NCI-H2196 (cell line): ENCODE measurements at regions not wholly inside any gene's neighbourhood (a gene's known extent, or its start where the extent isn't known, plus 50 kb on each side); places are given as distances from the start of the nearest gene placed in this dataset.
"Not testable (repeated sequence)": the region's sequence is repeated elsewhere in the genome, so short reads cannot be mapped to it uniquely, and the experiment has no call there.

Experiments used
- DNase-seq: peaks from one replicate; lab custom pipeline; 2025; ENCODE audit not compliant: unreplicated experiment; lab: John Stamatoyannopoulos, UW

DNA sequence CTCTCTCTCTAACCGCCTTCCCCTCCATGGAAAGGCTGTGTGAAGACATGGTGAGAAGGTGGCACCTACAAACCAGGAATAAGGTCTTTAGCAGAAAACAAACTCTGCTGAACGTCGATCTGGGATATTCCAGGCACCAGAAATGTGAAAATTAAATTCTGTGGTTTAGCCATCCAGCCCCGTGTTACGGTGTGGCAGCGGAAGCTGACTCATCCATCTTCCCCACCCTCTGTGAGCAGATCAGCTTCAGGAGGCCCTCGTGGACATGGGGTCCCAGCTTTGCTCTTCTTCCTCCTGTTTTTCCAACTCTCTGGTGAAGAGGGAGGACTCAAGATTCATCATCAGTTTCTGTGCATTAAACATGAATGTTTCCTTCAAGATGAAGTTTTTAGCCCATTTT is 1164.8 kb downstream of the RPIA start:
- DNase-seq, result not testable (repeated sequence)

DNA sequence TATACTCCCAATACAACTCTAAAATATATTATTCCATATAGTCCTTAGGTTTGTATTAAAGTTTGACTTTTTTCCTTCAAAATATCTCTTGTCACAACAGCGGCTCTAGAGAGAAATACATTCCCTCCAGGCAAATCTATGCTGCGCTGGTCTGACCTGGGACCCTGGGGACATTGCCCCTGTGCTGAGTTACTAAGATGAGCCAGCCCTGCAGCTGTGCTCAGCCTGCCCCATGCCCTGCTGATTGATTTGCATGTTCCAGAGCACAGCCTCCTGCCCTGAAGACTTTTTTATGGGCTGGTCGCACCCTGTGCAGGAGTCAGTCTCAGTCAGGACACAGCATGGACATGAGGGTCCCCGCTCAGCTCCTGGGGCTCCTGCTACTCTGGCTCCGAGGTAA is 1170.7 kb downstream of the RPIA start:
- DNase-seq, result not testable (repeated sequence)

DNA sequence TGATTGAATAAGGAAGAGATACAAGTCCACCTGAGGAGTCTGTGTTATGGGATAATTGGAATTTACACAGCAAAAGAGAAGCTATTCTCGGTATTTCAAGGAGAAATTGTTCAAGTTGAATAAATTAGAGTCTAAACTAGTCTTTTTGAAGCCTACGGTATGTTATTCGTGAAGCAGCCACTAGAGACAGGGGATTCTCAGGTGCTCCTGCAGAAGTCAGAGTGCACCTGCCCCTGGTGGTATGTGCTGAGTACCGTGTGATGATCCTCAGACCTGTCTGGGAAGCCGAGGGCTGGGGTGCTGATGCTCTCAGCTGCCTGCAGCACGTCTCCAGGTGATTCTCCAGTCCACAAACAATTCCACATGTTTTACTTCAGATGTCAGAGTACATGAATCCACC is 1171.7 kb downstream of the RPIA start:
- DNase-seq, result not testable (repeated sequence)

DNA sequence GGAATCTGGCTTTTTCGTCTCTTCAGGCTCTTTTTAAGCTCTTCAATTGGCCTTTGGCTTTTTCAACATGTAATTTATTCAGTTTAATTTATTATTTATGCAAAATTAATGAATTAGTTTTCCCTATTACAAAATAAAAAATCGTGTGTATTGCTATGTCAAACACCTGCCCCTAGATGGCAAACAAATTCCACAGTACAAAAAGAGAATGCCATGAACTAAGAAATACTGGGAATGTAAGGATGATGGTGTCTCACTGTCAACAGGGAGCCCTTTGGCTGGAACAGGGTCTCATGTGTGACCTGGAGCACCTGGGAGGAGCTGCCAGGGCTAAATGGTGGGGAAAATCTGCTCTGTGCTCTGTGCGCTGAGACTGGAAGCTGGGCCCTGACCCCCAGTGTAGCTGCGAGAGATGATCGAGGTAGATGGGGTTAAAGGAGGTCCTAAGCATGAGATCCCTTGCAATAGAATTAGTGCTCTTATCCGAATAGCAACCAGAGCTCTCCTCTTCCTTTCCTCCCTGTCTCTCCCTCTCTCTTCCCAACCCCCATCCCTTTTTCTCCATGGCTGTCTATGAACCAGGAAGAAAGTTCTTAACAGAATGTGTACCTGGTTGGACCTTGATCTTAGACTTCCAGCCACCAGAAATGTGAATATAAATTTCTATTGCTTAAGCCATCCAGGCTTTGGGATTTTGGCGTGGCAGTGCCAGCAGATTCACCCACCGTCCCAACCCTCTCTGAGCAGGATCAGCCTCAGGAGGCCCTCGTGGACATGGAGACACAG is 1183.5 kb downstream of the RPIA start:
- not testable (repeated sequence) for DNase-seq

DNA sequence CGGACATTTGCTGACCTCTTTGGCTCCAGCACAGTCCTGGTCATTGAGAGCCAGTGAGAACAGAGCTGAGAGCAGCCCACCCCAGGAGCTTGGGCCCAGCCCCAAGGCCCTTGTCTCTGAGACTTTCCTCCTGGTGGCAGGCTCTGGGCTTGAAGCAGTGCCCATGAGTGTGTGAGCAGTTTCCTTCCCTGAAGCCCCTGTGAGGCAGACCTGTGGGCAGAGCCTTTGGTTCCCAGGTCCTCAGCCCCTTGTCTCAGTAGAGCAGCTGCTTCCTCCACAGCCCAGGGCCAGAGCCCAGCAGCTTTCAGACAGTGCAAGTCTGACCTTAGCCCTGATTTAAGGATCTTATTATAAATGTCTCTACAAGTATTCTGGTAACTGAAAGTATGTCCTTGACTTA is 1185.0 kb downstream of the RPIA start:
- DNase-seq, result not testable (repeated sequence)

DNA sequence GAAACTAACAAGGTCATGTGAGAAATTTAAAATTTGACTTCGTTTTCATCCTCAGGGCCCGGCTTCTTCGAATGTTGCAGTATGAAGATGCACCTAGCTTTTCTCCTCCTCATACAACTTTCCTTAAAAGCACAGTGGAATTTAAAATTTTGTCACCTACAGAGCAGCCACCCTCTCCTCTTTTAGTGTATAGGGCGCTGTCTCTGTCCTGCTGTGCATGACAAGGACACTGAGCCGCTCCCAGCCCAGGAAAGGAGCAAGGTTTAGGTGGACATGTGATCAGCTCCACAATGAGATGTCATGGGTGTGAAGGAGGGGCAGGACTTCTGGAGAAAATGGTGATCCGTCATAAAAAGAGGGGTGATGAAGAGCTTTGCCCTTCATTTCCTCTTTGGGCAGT is 1185.4 kb downstream of the RPIA start:
- DNase-seq, result not testable (repeated sequence)

DNA sequence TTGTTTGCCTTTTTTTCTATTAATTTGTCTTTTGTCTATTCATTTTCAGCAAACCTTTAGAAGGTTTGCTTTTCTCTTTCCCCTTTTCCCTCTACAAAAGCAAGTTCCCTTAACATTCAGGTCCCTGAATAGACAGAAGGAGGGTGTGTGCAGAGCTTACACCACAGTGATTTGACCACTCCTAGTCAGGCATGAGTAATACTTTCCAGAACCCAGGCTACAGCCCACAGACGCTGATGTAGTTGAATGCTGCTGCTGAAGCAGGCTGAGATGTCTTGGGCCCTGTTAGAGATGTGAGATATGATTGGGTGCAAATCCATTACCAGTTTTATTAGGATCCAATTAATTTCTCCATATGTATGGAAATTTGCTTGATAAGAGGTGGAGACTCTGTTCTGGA is 1191.4 kb downstream of the RPIA start:
- not testable (repeated sequence) for DNase-seq

DNA sequence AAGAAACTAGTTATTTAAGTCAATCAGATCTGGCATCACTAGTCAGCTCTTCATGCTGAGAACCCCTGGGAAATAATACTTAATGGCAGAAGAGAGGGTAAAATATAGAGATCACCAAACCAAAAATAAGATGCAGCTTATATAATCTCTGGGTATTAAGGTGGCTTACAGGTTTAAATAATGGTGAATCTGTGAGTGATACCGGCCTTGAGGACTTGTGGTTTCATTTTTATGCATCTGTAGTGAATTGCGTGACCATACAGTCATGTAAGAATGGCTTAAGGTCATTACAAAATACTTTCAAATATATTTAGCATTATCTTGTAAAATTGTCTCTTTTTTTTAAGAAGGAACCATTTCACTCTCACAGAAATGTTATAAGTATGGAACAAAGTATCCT is 1192.2 kb downstream of the RPIA start:
- not testable (repeated sequence) for DNase-seq

DNA sequence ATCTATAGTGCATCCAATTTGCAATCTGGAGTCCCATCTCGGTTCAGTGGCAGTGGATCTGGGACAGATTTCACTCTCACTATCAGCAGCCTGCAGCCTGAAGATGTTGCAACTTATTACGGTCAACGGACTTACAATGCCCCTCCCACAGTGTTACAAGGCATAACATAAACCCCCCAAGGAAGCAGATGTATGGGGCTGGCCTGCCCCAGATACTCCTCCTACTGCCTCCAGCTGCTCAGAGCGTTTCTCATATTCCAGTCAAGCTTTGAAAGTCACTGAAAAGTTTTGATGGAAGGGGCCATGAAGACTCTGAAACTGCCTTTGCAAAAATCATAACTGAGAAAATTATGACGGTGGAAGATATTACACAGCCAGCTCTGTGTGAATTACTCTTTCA is 1193.6 kb downstream of the RPIA start:
- not testable (repeated sequence) for DNase-seq

DNA sequence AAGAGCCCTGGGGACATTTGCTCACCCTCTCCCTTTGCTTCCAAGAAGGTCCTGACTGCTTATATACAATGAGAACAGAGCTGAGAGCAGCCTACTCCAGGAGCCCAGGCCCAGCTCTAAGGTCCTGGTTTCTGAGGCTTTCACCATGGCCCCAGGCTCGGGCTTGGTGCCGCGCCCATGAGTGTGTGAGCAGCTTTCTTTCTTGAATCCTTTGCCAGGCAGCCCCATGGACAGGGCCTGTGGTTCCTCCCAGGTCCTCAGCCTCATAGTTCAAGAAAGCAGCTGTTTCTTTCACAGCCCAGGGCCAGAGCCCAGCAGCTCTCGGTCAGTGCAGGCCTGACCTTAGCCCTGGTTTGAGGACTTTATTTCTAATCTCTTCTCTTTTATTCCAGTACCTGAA is 1197.2 kb downstream of the RPIA start:
- DNase-seq, result not testable (repeated sequence)

DNA sequence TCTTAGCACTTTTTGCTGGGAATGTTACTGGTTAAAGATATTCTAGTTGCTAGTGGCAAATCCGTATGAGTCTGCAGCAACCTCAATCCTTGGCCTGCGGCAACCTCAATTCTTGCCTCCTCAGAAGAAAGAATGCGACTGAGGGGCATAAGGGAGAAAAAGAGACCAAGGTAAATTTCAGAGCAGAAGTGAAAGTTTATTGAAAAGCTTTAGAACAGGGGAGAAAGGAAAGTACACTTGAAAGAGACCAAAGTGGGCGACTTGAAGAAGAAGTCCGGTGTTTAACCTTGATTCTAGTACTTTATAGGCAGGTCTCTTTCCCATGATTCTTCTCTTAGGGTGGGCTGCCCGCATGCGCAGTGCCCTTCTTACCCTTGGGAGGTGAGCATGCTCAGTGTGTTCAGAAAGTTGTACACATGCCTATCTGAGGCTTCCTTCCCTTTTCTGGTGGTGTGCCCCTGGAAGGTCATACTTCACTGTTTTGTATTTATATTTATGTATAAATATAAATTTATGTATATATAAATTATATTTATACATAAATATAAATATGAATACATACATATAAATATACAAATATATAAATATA is 1198.8 kb downstream of the RPIA start:
- not testable (repeated sequence) for DNase-seq

DNA sequence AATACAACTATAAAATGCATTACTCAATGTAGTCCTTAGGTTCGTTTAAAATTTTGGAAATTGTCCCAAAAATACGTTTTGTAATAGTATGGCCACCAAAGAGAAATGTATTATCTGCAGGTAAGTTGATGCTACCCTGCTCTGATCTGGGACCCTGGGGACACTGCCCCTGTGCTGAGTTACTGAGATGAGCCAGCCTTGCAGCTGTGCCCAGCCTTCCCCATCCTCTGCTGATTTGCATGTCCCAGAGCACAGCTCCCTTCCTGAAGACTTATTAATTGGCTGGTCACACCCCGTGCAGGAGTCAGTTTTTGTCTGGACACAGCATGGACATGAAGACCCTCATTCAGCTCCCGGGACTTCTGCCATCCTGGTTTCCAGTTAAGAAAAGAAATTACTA is 1203.5 kb downstream of the RPIA start:
- DNase-seq, result not testable (repeated sequence)

DNA sequence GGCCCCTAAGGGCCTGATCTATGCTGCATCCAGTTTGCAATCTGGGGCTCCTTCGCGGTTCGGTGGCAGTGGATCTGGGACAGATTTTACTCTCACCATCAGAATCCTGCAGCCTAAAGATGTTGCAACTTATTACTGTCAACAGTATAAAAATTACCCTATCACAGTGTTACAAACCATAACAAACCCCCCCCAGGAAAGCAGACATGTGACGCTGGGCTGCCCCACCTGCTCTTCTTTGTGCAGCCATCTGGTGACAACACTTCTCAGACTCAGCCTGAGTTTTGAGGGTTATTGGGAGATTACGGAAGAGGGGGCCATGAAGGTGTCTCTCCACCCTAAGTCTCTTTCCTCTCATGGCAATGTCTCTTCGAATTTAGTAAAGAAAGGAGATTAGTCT is 1204.2 kb downstream of the RPIA start:
- not testable (repeated sequence) for DNase-seq

DNA sequence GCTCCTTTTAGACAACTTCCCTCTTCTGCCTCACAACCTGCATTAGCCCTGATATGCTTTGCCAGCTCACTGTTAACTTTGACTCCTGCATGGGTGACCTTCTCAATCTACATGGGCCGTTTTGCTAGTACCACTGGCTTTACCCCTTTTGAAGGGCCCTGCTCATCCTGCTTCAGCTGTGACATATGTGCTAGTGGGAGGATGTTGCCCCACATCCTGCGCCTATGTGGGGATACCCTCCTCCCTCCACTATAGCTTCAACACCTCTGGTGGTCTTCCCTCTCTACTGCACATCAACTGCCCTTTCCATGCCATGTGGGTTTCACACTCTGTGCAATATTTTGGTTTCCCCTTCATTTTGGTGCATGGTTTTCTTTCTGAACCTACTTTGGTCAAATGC is 1235.5 kb downstream of the RPIA start:
- not testable (repeated sequence) for DNase-seq

DNA sequence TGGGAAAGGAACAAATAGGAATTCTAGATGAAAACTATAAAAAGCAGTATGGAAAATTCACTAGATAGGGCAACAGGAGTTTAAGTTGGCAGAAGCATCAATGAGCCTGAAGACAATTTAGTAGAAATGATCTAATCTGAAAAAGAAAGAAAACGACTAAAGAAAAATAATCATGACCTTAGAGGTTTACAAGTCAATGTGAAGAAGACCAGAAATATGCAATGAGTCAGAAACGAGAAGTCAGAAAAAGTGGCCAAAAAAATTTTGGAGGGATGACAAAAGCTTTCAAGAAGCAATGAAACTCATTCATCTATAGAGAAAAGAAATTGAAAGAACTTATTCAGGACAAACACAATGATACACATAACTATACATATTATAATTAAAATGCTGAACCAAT is 1244.0 kb downstream of the RPIA start:
- DNase-seq, result not testable (repeated sequence)

DNA sequence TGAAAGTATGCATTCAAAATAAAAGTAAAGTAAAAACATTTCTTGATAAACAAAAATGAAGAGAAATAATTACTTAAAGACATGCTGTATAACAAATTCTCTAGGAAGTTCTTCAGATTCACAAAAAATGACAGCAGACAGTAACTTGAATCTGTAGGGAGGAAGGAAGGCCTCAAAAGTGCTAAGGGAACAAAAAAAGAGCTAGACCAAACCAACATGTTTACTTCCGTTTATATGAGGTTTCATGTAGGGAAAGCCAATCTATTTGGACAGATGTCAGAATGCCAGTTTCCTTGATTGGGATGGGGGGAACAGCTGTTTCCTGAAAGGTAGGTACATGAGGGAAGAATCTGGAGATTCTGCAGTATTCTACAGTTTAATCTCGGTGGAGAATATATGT is 1244.5 kb downstream of the RPIA start:
- not testable (repeated sequence) for DNase-seq

DNA sequence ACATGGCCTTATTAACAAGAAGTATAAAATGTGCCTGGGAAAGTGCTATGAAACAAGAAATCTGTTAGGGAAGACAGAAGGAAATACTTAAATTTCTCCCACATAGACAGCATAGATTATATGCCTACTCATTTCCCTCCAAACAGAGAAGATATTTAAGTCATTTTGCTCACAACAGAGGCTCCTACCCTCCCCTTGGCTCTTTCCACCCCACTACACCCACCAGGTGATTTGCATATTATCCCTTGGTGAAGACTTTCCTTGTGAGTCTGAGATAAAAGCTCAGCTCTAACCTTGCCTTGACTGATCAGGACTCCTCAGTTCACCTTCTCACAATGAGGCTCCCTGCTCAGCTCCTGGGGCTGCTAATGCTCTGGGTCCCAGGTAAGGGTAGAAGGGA is 1245.1 kb downstream of the RPIA start:
- not testable (repeated sequence) for DNase-seq

DNA sequence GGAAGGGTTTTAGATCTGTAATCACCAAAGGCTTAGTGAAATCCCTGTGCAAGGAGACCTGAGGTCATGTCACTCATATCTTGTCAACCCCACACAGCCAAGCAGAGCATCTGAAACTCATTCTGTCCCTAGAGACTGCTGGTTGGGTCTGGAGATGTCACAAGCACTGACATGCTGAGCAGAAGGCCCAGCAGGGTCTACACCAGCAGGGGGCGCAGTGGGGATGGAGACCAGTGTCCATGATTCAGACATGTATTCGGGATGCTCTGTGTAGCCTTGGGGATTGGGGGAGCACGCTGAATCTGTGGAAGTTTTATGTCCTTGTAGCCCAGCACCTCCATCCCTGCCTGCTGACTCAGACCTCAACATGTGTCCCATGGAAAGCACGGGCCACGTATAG is 1247.3 kb downstream of the RPIA start:
- DNase-seq, result not testable (repeated sequence)

DNA sequence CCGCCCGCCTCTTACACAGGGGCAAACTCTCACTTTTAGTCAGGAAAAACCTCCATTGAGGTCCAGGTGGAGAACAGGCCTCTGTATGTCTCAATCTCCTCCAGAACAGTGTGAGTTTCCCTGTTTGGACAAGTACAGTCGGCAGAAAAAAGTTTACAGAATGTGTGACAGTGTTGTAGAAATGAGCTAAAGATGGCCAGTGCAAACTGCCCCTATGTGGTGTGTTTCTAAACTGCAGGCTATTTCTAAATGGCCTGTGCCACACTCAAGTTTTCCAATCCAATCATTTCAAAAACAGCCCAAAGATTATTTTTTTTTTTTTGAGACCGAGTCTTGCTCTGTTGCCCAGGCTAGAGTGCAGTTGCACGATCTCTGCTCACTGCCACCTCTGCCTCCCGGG is 1252.8 kb downstream of the RPIA start:
- DNase-seq, result not testable (repeated sequence)

DNA sequence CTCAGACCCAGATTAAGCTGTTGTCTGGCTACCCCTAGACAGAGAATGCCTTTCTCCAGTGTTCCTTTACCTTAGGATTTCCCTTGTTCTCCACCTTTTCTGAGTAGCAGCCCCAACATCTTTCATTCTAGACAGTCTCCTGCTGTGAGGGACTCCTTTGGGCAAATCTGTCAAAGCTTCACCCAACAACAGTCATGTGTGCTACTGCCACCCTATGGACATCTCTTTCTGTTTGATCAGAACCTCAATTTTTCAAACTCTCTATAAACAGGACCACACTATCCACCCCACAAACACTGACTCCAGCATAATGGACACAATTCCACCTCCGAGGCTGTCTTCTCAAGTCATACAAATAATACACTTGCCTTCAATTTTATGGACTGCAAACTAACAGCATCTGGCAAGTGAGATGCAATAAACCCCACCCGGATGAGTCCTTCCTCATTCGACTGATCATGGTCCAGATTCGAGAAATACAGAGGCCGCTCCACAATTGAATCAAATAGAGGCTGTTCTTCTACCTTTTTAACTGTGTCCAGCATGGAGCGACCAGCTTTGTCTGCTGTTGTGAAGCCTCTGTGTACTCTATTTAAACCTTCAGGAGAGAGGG is 1253.6 kb downstream of the RPIA start:
- DNase-seq, result not testable (repeated sequence)

DNA sequence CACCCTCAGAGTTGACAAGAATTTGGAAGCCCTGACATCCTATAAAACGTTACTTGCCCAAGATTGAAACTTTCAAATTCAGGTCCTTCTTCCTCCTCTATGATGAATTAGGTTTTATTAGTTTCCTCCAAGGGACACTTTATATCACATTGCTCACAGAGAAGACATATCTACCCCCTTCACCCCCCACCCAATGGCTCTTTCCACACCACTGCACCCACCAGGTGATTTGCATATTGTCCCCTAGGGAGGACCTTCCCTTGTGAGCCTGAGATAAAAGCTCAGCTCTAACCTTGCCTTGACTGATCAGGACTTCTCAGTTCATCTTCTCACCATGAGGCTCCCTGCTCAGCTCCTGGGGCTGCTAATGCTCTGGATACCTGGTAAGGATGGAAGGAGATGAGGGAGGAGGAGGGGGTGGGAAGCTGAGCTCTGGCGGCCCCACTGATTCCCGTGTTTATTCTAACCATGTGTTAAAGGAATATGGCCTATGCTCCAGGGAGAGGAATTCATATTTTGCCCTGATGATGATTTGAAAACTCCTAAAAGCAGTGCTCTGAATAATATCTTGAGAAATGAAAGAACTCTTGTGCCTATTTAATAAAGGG is 1255.8 kb downstream of the RPIA start:
- DNase-seq, result not testable (repeated sequence)

DNA sequence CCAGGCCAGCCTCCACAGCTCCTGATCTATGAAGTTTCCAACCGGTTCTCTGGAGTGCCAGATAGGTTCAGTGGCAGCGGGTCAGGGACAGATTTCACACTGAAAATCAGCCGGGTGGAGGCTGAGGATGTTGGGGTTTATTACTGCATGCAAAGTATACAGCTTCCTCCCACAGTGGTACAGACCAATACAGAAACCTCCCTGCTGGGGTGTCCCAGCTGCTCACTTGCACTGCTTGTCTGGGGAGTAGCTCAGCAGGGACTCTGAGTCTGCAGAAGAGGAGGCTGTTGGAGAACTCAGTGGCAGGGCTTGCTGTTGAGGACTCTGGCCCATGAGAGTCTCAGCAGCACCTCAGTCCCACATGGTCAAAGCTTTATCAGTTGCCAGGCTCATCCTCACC is 1256.6 kb downstream of the RPIA start:
- not testable (repeated sequence) for DNase-seq
